ENCODE measurements at regions not wholly inside any gene's neighbourhood (a gene's known extent, or its start where the extent isn't known, plus 50 kb on each side); places are given as distances from the start of the nearest gene placed in this dataset.
"Not testable (repeated sequence)": the region's sequence is repeated elsewhere in the genome, so short reads cannot be mapped to it uniquely, and the experiment has no call there.

DNA sequence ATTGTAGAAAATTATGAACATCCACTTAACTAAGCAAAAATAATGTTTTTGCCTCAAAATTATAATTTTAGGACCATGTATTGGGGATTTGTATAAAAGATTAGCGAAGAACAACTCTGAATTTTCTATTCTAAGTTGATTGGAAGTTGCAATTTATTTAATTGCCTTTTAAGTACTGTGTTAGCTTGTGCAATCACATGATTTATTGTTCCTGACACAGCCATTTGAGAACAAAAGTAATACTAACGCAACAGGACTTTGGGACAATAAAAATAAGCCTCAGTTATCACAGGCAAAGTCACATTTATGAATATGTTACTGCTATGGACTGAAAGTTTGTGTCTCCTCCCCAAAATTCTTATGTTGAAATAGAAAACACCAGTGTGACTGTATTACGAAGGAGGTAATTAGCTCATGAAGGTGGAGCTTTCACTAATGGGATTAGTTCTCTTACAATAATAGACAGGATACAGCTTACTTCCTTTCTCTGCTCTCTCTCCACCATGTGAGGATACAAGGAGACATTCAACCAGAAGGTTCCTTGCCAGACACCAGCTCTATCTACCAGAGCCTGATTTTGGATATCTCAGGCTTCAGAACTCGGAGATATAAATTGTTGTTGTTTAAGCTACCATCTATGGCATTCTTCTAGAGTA lies 745.9 kb downstream of the ZBBX start:
- no peak for DNase-seq

DNA sequence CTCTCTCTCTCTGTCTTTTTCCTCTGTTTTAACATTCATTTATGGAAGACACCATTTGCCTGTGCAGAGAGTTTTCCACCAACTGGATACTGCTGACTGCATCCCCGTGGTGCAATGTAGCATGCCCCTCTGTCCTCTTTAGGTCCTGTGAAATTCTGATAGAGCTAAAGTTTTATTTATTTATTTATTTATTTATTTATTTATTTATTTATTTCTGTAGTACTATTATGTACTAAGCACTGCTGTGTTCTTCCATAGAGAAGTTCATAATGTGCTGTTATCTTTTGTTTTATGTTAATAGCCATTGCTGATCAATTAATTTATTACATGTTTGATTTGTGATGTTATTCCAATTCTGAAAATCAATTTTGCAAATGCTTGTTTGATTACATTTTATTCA lies 749.9 kb downstream of the ZBBX start:
- DNase-seq, result no peak

DNA sequence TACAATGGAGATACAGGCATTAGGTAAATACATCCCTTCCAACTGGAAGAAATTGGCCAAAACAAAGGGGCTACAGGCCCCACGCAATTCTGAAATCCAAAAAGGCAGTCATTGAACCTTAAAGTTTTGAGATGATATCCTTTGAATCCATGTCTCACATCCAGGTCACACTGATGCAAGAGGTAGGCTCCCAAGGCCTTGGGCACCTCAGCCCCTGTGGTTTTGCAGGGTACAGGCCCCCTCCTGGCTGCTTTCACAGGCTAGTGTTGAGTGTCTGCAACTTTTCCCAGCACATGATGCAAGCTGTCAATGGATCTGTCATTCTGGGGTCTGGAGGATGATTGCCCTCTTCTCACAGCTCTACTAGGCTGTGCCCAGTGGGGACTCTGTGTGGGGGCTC lies 766.7 kb downstream of the ZBBX start:
- no peak for DNase-seq

DNA sequence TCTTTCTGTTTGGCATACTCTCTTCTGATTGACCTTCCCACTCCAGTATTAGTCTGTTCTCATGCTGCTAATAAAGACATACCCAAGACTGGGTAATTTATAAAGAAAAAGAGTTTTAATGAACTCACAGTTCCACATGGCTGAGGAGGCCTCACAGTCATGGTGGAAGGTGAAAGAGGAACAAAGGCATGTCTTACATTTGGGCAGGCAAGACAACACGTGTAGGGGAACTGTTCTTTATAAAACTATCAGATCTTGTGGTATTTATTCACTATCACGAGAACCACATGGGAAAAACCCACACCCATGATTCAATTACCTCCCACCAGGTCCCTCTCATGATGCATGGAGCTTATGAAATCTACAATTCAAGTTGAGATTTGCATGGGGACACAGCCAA lies 767.3 kb downstream of the ZBBX start:
- not testable (repeated sequence) for DNase-seq

DNA sequence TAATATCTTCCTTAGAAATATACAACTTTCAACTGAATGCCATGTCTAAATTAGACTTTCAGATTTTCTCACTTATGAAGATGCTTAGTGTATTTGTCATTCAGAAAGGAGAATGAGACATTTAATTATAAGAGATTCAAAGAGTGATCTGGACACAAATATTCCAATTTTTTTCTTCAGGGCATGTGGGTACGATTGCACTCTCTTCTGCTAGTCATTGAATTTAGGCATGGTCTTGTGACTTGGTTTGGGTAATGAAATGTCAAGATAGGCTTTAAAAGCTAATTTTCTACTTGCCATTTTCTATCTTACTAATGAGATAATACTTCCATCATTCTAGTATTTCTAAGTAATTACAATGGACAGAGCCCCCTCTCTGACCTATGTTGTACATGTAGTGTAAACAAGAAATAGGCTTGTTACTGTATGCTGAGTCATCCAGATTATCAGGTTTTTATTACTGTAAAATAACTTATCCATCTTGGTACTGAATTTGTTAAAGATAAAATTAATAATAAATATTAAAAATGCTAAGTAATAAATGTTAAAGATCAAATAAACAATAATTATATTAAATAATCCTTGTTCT lies 770.8 kb upstream of the BCHE start:
- DNase-seq, result no peak

DNA sequence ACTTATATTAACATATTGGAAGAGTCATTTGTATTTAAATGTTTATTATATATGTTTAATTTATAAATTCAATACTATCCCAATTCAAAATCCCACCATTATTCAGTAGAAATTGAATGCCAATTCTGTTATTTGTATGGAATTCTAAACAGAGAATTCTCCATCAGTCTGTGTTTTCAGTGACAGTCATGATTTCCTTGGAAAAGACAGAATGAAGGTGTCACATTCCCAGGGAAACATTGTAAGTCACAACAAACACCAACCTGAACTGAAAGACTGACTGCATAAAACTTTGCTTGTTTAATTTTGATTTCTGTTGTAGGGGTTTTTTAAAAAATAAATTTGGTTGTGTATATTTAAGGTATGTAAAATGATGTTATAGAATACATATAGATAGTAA lies 769.8 kb upstream of the BCHE start:
- no peak for DNase-seq

DNA sequence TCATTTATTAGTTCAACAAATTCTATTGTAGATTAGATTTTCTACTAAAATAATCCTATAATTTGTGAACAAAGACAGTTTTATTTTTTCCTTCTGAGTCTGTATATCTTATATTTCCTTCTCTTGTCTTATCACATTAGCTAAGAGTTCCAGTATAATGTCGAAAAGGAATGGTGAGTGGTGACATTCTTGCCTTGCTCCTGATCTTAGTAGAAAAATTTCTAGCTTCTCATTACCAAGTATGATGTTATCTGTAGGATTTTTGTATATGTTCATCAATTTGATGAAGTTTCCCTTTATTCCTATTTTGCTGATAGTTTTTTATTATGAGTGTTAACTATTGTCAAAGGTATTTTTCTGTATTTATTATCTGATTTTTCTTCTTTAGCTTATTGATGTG lies 756.6 kb upstream of the BCHE start:
- no peak for DNase-seq

DNA sequence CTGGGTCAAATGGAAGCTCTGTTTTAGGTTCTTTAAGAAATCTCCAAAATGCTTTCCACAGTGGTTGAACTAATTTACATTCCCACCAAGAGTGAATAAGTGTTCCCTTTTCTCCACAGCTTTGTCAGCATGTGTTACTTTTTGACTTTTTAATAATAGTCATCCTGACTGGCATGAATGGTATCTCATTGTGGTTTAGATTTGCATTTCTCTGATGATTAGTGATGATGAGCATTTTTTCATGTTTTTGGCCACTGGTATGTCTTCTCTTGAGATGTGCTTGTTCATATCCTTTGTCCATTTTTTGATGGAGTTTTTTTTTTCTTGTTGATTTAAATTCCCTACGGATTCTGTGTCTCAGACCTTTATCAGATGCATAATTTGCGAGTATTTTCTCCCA lies 745.0 kb upstream of the BCHE start:
- DNase-seq, result no peak

DNA sequence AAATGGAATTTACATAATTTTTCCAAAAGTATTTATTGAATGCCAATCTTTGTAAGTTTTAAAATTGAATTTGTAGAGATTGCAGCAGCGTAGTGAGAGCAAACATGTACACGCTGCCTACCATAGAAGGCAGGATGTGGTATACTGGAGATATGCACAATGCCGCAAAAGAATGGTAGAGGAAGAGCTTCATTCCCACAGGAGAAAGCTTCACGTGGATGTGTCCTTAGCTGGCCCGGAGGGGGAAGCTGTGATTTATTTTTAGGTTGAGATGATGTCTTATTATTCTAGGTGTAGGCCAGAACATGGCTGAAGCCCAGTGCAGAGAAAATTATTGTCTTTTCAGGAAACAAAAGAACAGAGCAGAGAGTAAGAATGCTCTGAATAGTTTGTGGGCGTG lies 743.3 kb upstream of the BCHE start:
- no peak for DNase-seq

DNA sequence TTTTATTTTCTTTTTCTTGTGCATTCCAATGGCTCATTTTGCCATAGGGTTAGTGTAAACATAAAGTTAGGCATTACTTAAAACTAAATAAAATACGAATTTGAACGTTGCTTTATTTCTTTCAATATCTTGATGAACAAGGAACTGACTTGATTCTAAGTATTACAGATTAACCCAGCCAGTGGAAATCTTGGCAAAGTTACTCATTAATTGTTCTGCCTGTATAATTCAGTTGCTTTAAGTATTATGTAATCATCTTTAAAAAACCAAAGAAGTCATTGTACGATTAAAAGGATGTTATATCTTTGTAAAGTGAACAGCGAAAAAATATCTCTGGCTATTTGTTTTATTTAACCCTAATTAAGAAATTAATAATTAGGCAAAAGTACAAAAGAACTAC lies 737.9 kb upstream of the BCHE start:
- DNase-seq, result no peak

DNA sequence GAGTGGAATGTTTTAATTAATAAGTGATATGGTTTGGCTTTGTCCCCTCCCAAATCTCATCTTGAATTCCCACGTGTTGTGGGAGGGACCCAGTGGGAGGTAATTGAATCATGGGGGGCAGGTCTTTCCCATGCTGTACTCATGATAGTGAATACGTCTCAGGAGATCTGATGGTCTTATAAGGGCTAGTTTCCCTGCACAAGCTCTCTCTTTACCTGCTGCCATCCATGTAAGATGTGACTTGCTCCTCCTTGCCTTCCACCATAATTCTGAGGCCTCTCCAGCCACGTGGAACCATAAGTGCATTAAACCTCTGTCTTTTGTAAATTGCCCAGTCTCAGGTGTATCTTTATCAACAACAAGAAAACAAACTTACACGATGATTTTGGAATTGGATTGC lies 734.5 kb upstream of the BCHE start:
- DNase-seq, result not testable (repeated sequence)

DNA sequence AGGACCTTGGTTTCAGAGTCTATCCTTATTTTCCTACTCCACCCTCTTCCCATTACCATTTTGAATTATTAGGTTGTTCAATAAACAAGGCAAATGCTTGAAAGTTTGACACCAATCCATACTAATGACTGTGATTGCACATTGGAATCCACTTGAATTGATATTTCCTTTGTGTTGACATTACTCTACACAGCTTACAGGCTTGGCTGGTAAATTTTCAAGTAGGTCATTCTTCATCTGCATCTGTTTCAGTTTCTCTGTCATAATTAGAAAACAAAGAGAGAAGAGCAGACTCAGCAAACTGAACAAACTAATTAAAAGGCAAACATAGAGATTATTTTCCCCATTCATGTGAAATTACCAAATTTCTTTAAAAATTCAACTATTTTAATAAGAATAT lies 732.9 kb upstream of the BCHE start:
- no peak for DNase-seq

DNA sequence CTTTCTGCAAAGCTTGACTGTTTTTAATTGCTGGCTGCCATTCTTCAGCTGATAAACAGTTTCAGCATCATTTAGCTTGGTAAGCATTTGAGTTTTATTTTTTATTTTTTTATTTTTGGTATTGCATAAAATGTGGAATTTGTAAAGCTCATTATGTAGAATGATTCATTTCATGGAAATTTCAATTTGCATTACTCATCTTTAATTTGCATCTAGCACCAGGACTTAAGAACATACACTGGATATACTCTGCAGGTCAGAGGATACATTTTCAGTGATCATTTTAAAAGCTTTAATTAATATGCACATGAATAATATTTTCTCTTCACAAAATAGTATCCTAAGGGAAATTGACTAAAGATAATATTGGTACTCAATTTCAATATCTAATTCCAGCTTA lies 732.4 kb upstream of the BCHE start:
- DNase-seq, result no peak

DNA sequence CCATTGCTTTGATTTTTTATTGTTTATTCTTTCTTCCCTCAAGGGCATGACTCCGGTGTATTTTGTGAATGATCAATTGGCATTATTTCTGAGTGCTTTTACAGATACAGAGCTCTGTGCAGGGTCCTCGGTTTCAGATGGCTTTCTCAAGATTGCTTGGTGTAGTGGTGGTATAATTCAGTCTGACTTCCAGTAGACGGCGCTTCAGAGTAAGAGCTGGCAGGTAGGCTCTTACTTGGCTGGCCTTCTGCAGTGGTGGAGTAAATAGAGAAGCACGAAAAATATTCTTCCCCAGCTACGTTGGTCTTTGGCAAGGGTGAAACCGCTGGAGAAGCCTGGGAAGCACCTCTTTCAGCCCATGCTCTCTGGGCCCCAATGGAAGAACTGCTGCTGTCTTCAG lies 723.0 kb upstream of the BCHE start:
- no peak for DNase-seq

DNA sequence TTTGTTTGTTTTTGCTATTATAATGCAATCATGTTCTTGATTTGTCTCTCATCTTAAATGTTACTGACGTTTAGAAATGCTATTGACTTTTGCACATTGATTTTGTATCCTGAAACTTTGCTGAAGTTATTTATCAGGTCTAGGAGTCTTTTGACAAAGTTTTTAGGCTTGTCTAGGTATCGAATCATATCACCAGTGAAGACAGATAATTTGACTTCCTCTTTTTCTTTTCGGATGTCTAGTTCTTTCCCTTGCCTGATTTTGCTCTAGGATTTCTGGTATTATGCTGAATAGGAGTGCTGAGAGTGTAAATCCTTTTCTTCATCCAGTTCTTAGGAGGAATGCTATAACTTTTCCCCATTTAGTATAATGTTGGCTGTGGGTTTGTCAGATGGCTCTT lies 719.7 kb upstream of the BCHE start:
- DNase-seq, result no peak

DNA sequence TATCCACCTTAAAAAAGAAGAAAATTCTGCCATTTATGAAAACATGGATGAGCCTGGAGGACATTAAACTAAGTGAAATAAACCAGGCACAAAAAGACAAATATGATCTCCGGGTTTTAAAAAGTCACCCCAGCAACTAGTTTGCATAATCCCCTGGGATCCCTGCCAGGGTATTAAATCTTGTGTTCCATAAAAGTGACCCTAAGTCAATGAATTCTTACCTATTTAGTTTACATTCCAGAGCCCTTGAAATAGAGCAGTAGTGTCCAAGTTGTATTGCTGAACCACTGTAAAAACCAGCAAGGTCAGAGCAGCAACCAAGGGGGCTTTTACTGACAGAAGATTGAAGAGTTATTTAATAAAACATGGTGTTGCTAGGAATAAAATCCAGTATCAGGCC lies 716.8 kb upstream of the BCHE start:
- DNase-seq, result no peak

DNA sequence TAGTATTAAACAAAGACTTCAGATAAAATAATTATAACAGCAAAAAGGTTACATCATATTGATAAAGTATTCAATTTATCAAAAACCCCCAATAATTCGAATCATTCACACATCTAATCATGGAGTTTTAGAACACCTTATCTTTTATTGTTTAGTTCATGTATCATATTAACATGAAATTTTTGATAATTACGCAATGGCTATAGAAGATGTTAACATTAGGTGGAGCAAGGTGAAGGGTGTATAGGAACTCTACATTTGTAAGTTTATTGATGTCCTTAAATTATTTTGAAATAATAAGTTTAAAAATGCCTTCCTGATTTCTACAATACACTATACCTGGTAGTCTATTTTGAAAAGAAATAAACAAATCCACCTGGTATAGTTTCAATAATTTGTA lies 696.5 kb upstream of the BCHE start:
- no peak for DNase-seq

DNA sequence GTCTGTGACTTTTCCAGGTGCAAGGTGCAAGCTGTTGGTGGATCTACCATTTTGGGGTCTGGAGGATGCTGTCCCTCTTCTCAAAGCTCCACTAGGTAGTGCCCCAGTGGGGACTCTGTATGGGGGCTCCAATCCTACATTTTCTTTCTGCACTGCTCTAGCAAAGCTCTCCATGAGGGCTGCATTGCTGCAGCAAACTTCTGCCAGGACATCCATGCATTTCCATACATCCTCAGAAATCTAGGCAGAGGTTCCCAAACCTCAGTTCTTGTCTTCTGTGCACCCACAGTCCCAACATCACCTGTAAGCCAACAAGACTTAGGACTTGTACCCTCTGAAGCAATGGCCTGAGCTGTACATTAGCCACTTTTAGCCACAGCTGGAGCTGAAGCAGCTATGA lies 694.5 kb upstream of the BCHE start:
- no peak for DNase-seq

DNA sequence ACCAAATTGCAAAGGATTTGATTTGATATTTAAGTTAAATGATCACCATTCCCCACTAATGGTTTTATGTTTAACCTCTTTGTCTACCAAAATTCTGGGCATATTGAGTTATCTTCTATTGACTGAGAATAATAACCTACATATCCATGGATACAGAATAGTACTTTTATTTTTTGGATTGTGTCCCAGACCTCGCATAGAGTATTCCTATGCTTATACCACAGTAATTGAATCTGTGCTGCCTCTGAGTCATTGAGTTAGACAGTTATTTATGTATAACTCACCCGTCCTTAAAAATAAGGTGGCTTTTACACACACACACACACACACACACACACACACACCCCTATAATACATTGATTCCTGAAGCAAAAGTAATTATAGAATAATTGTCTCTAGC lies 690.1 kb upstream of the BCHE start:
- no peak for DNase-seq

DNA sequence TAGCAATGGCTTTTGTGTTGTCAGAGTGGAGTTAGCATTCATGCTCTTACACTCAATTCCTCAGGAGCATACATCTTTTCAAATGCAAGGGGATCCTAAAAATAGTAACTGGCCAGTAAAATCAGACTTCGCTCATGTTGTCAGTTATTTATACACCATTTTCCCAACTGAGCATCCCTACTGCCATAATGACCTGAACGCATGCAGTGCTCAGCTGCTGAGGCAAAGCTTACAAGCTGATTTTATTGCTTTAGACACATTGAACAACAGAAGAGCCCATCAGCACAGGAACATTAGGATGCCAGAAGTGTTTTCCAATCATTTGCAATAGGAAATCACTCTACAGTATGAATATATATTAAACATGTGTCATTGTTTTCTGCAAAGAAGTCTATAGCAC lies 689.7 kb upstream of the BCHE start:
- DNase-seq, result no peak

DNA sequence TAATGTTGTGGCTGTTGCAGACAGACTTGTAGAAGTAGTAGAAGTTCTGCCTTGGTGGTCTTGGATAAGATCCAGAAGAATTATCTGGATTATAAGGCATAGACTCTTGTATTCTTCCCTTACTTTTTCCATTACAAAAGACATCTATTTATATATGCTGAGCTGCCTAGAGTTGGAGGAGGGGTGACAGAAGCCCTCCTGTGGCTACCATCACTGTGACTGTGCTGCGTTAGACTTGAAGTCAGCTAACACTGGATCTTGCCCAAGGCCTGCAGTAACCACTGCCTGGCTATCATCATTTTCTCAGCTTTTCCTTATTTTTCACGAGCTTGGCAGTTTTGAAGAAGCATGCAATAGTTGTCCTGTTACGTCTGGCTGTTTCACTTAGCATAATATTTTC lies 684.8 kb upstream of the BCHE start:
- no peak for DNase-seq

DNA sequence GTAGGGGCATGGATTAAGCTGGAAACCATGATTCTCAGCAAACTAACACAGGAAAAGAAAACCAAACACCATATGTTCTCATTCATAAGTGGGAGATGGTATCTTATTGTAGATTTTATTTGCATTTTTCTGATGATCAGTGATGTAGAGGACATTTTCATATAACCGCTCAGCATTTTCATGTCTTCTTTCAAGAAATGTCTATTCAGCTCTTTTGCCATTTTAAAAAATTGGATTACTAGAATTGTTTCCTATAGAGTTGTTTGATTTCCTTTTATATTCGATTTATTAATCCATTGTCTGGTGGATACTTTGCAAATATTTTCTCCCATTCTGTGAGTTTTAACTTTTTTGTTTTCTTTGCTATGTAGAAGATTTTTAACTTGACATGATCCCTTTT lies 682.2 kb upstream of the BCHE start:
- DNase-seq, result no peak

DNA sequence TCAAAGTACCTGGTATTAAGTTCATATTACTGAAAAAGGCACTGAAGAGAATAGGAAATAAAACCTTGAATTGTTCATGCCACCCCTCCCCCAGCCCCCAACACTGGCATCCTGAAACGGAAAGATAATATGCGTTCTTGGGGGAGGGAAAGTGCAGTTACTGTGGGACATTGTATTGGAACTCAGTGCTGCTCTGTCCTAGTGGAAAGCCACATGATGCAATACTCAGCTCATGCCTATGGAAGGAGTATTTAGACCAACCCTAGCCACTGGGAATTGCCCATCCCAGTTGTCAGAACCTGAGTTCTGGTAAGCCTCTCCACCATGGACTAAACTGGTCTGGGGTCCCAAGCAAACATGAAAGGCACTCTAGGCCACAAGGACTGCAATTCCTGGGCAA lies 680.8 kb upstream of the BCHE start:
- DNase-seq, result no peak

DNA sequence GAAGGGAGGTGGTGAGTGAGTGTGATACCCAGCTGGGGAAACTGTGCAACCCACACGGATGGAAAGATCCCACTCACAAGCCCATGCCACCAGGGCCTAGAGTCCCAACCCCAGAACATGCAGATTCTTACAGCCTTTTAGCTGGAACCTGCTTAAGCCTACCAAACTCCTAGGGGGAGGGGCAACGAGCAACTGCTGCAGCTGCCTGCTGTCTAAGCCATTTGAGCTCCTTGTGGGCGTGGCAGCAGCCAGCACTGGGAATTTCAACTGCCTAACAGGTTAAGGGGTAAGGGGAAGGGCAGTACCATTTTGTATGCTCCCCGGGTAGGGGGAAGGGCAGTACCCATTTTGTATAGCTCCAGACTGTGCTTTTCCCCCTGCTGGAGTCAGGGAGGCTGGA lies 673.2 kb upstream of the BCHE start:
- DNase-seq, result no peak

DNA sequence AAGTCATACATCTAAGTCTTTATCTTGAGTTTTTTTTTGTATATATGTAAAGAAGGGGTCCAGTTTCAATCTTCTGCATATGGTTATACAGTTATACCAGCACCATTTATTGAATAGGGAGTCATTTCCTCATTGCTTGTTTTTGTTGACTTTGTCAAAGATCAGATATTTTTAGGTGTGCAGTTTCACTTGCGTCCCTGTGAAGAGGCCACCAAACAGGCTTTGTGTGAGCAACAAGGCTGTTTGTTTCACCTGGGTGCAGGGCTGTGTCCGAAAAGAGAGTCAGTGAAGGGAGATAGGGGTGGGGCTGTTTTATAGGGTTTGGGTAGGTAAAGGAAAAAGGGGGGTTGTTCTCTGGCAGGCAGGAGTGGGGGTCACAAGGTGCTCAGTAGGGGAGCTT lies 663.2 kb upstream of the BCHE start:
- DNase-seq, result not testable (repeated sequence)

DNA sequence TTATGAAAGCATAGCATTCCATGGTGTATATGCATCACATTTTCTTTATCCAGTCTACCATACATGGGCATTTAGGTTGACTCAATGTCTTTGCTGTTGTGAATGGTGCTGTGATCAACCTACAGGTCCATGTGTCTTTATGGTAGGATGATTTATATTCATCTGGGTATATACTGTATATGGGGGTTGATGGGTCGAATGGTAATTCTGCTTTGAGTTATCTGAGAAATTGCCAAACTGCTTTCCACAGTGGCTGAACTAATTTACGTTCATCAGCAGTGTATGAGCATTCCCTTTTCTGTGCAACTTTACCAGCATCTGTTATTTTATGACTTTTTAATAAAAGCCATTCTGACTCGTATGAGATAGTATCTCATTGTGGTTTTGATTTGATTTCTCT lies 662.4 kb upstream of the BCHE start:
- DNase-seq, result no peak

All from NCI-H510A treated with DMSO at 0.1 percent for 48 hours (cell line).